Colonic mucosa (tissue), 4 donors: ENCODE measurements at regions not wholly inside any gene's neighbourhood (a gene's known extent, or its start where the extent isn't known, plus 50 kb on each side); places are given as distances from the start of the nearest gene placed in this dataset.

ENCODE experiments used
- DNase-seq: peaks from one replicate; pipeline ENCODE4 v3.0.0-alpha.2; 2020
- H3K27ac ChIP-seq: fragments of 200-600 bp; one replicate; pipeline ENCODE4 v1.8.0; 2021
- H3K27me3 ChIP-seq: fragments of 200-600 bp; one replicate; pipeline ENCODE4 v1.8.0; 2021
- H3K36me3 ChIP-seq: fragments of 200-600 bp; one replicate; pipeline ENCODE4 v1.8.0; 2021
- H3K4me1 ChIP-seq: fragments of 200-600 bp; one replicate; pipeline ENCODE4 v1.8.0; 2021; ENCODE audit warnings: mild to moderate bottlenecking
- H3K4me3 ChIP-seq: fragments of 200-600 bp; one replicate; pipeline ENCODE4 v1.8.0; 2021
- H3K9ac ChIP-seq, 2 donors: one replicate each; pipeline ENCODE4 v1.7.0; 2013; ENCODE audit warnings: control low read depth in 2 of 2, low read depth in 2 of 2, low read length in 2 of 2
- H3K9me3 ChIP-seq: fragments of 200-600 bp; one replicate; pipeline ENCODE4 v1.8.0; 2021
- intact Hi-C: fragments of 100-400 bp; cut with DNase I; formaldehyde crosslinking; loops from one replicate; pipeline ENCODE4 v1.14.1; 2022
- TF ChIP-seq, protein P1 (sequence below): fragments of 200-600 bp; IDR thresholded peaks from one replicate; pipeline ENCODE4 v1.8.0; 2022; ENCODE audit warnings: antibody characterized with exemption, mild to moderate bottlenecking
- donor health status: healthy.
- donor health status: DM: no; HTN: no; CAD: no.
- donor health status: DM: no; HTN: no; CAD: no.

DNA sequence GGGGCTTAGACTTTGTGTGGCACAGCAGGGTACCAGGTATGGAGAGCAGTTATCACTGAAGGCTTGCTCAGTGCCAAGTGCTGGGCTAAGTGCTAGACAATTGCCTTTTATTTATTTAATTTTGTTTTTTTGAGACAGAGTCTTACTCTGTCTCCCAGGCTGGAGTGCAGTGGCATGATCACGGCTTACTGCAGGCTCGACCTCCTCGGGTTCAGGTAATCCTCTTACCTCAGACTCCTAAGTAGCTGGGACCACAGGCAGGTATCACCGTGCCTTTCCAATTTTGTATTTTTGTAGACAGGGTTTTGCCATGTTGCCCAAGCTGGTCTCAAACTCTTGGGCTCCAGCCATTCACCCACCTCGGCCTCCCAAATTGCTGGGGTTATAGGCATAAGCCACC is 256.9 kb downstream of the ZNF536 start:
- H3K36me3 ChIP-seq: no peaks in the 10 kb centered on the region
- TF ChIP-seq, protein P1, sequence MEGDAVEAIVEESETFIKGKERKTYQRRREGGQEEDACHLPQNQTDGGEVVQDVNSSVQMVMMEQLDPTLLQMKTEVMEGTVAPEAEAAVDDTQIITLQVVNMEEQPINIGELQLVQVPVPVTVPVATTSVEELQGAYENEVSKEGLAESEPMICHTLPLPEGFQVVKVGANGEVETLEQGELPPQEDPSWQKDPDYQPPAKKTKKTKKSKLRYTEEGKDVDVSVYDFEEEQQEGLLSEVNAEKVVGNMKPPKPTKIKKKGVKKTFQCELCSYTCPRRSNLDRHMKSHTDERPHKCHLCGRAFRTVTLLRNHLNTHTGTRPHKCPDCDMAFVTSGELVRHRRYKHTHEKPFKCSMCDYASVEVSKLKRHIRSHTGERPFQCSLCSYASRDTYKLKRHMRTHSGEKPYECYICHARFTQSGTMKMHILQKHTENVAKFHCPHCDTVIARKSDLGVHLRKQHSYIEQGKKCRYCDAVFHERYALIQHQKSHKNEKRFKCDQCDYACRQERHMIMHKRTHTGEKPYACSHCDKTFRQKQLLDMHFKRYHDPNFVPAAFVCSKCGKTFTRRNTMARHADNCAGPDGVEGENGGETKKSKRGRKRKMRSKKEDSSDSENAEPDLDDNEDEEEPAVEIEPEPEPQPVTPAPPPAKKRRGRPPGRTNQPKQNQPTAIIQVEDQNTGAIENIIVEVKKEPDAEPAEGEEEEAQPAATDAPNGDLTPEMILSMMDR: no peak
- H3K4me1 ChIP-seq: no peaks in the 10 kb centered on the region
- no peak overlapping the region for H3K27ac ChIP-seq
- no peaks in the 10 kb centered on the region for H3K27me3 ChIP-seq
- H3K4me3 ChIP-seq: no peak overlapping the region
- no peak overlapping the region for H3K9ac ChIP-seq
- intact Hi-C loops: no loop called here
- DNase-seq: no peak
- H3K9me3 ChIP-seq: no peaks in the 10 kb centered on the region

DNA sequence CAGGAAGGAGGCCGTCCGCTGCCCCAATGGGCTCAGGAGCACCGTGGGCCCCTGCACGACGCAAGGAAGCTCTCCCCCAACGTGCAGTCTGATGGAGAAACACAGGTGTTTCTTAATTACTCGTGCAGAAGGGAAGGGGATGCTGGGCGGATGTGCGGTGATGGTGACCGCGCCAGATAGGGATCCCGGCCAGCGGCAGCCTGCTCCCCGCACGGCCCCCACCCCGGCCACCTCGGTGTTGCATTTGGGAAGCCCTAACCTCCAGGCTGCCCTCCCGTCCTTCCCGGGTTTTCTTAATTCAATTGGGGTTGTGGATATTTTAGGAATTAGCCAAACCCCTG is 254.4 kb downstream of the ZNF536 start:
- TF ChIP-seq, protein P1: no peak
- Histone ChIP-seq H3K36me3 (no peaks in the 10 kb centered on the region), H3K27me3 (no peaks in the 10 kb centered on the region), H3K27ac (no peak overlapping the region), H3K4me1 (no peaks in the 10 kb centered on the region), H3K9ac (no peak overlapping the region), H3K4me3 (no peak overlapping the region), H3K9me3 (no peaks in the 10 kb centered on the region)
- no peak for DNase-seq
- intact Hi-C loops: no loop called here

DNA sequence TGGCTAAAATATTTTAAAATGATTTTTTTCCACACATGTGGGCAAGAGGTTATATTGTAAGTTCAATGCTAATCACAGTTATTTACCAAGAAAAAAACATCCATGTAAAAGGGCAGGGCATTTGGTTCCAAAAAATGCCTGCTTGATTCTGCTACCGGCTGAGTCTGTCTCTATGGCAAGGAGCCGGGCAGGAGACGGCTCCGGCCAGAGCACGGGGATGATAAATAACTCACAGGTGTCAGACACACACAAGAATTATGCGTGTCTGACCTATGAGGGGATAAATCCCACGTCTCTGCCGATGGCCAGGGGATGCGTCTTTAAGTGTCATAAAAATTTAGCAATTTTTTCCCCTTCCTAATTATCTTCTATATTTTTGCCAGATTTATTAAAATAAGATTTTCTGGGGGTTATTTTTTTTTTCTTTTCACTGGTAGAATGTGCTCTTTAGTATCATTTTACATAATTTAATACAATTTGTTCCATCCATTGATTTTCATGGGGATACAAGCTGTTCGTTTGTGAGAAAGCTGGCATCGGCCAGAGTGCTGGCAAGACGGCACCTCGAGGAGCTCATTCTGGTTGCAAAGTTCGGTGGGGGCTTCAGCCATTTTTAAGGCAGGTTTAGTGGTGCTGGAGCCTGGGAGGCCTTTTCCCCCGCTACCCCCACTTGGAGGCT is 253.9 kb downstream of the ZNF536 start:
- H3K36me3 ChIP-seq: no peaks in the 10 kb centered on the region

DNA sequence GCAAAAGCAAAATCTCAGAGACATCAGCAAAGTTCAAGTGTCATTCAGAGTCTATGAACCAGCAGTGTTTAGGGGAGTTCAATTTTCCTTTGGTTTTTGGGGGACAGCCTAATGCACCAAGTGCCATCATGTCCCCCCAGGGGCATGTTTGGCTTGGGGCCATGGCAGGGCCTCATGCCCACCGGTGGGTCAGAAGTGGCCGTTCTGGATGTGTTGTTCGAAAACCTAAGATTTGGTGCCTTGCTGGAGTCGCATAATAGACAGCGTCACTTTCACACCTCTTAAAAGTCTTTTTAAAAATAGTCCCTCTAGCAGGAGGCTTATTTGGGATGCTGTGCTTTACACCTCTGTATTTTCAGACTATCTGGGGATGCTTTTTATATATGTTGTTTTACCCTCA is 250.1 kb downstream of the ZNF536 start:
- Histone ChIP-seq H3K4me3 (no peak overlapping the region), H3K27ac (no peak overlapping the region), H3K36me3 (no peaks in the 10 kb centered on the region), H3K4me1 (no peaks in the 10 kb centered on the region), H3K9ac (no peak overlapping the region), H3K9me3 (no peaks in the 10 kb centered on the region), H3K27me3 (no peaks in the 10 kb centered on the region)
- DNase-seq: no peak
- TF ChIP-seq, protein P1: no peak
- intact Hi-C loops: no loop called here

More for the DNA sequence above, 253.9 kb downstream of the ZNF536 start:
- TF ChIP-seq, protein P1: no peak
- H3K4me3 ChIP-seq: no peak overlapping the region
- H3K27me3 ChIP-seq: no peaks in the 10 kb centered on the region
- H3K9ac ChIP-seq: no peak overlapping the region
- DNase-seq: no peak
- no peak overlapping the region for H3K27ac ChIP-seq
- intact Hi-C loops: no loop called here
- H3K9me3 ChIP-seq: no peaks in the 10 kb centered on the region
- no peaks in the 10 kb centered on the region for H3K4me1 ChIP-seq

DNA sequence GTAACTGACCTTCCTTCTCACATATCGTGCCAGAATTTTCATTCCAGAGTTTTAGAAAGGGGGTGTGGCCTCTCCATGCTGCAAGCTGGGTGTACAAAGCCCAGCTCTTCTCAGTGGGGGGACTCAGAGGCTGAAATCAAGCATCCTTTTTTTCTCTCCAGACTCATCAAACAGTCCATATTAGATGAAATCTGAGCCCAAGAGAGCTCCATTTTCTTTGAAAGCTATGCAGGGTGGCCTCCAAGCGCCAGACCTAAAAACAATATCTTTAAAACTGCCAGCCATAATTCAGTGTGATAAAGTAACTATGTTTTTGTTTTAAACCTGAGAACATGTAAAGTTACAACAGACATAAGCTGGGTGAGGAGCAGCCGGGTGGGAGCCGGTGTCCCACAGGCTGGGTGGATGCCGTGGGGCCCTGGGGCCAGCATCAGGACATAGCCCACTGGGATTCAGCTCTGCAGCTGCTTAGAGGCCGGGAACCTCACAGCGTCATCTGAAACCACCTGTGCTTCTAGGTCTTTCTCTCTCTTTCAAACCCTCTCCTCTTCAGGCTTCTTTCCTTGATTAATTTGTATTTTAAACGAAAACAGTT is 249.2 kb downstream of the ZNF536 start:
- TF ChIP-seq, protein P1: no peak

More for the DNA sequence above, 249.2 kb downstream of the ZNF536 start:
- no peak for DNase-seq
- no peak overlapping the region for H3K4me3 ChIP-seq
- intact Hi-C loops: no loop called here
- no peak overlapping the region for H3K27ac ChIP-seq
- no peaks in the 10 kb centered on the region for H3K27me3 ChIP-seq
- H3K4me1 ChIP-seq: no peaks in the 10 kb centered on the region
- H3K9me3 ChIP-seq: no peaks in the 10 kb centered on the region
- H3K9ac ChIP-seq: no peak overlapping the region
- no peaks in the 10 kb centered on the region for H3K36me3 ChIP-seq
